ENCODE measurements at regions not wholly inside any gene's neighbourhood (a gene's known extent, or its start where the extent isn't known, plus 50 kb on each side); places are given as distances from the start of the nearest gene placed in this dataset.

- no peaks in the 10 kb centered on the region for H3K9me3 Mint-ChIP-seq
- no peaks in the 10 kb centered on the region for H3K9me3 ChIP-seq (ENCODE audit: low read length)
- no peaks in the 10 kb centered on the region for H3K27me3 ChIP-seq (ENCODE audit: insufficient read depth, low read length, poor library complexity, severe bottlenecking)
- H3K4me1 ChIP-seq (ENCODE audit: insufficient read depth, low read length), result no peaks in the 10 kb centered on the region
- no peaks in the 10 kb centered on the region for H3K36me3 Mint-ChIP-seq
- ChIA-PET CTCF (no interaction called here), POLR2A (no interaction called here)
- peaks cover 6 to 10% of the 10 kb centered on the region in 2 donors for H3K27me3 Mint-ChIP-seq
- no peak overlapping the region for H3K27ac ChIP-seq (ENCODE audit: low read depth, low read length)
- no peak overlapping the region for H3K27ac Mint-ChIP-seq
- no peaks in the 10 kb centered on the region for H3K36me3 ChIP-seq (ENCODE audit: insufficient read depth, low read length)
- DNase-seq, result no peak
- H3K4me1 Mint-ChIP-seq, result no peaks in the 10 kb centered on the region
- no peak overlapping the region for H3K4me3 Mint-ChIP-seq
- no peak overlapping the region for H3K4me3 ChIP-seq (ENCODE audit: low read length)
Observed at GRCh38 chr16:86403085-86403484, 107.2 kb upstream of the FOXF1 start.

- Mint-ChIP-seq H3K9me3 (no peaks in the 10 kb centered on the region), H3K27me3 (peaks cover 6 to 10% of the 10 kb centered on the region in 2 donors), H3K27ac (no peak overlapping the region), H3K36me3 (no peaks in the 10 kb centered on the region), H3K4me1 (no peaks in the 10 kb centered on the region), H3K4me3 (no peak overlapping the region)
- Histone ChIP-seq H3K9me3 (ENCODE audit: low read length) (no peaks in the 10 kb centered on the region), H3K4me1 (ENCODE audit: insufficient read depth, low read length) (no peaks in the 10 kb centered on the region), H3K27me3 (ENCODE audit: insufficient read depth, low read length, poor library complexity, severe bottlenecking) (no peaks in the 10 kb centered on the region), H3K4me3 (ENCODE audit: low read length) (no peak overlapping the region), H3K36me3 (ENCODE audit: insufficient read depth, low read length) (no peaks in the 10 kb centered on the region), H3K27ac (ENCODE audit: low read depth, low read length) (no peak overlapping the region)
- DNase-seq, result no peak
- CTCF ChIA-PET, result no interaction called here
- POLR2A ChIA-PET, result no interaction called here
Observed at GRCh38 chr16:86403541-86404163, 106.7 kb upstream of the FOXF1 start.

- Mint-ChIP-seq H3K4me1 (no peaks in the 10 kb centered on the region), H3K36me3 (no peaks in the 10 kb centered on the region)
- CTCF ChIA-PET, result no interaction called here
Observed at GRCh38 chr16:86404678-86405077, 105.6 kb upstream of the FOXF1 start.

GRCh38 chr16:86405319-86405718 lies 105.0 kb upstream of the FOXF1 start:
- ChIA-PET POLR2A (no interaction called here), CTCF (no interaction called here)
- Mint-ChIP-seq H3K27ac (no peak overlapping the region), H3K9me3 (no peaks in the 10 kb centered on the region), H3K27me3 (peaks cover 8 to 13% of the 10 kb centered on the region in 2 donors), H3K36me3 (no peaks in the 10 kb centered on the region), H3K4me1 (no peaks in the 10 kb centered on the region), H3K4me3 (no peak overlapping the region)
- Histone ChIP-seq H3K36me3 (ENCODE audit: insufficient read depth, low read length) (no peaks in the 10 kb centered on the region), H3K27me3 (ENCODE audit: insufficient read depth, low read length, poor library complexity, severe bottlenecking) (no peaks in the 10 kb centered on the region), H3K4me3 (ENCODE audit: low read length) (no peak overlapping the region), H3K4me1 (ENCODE audit: insufficient read depth, low read length) (no peaks in the 10 kb centered on the region), H3K27ac (ENCODE audit: low read depth, low read length) (no peak overlapping the region), H3K9me3 (ENCODE audit: low read length) (no peaks in the 10 kb centered on the region)
- no peak for DNase-seq

More at GRCh38 chr16:86404678-86405077, 105.6 kb upstream of the FOXF1 start:
- Histone ChIP-seq H3K9me3 (ENCODE audit: low read length) (no peaks in the 10 kb centered on the region), H3K4me3 (ENCODE audit: low read length) (no peak overlapping the region), H3K27ac (ENCODE audit: low read depth, low read length) (no peak overlapping the region), H3K27me3 (ENCODE audit: insufficient read depth, low read length, poor library complexity, severe bottlenecking) (no peaks in the 10 kb centered on the region), H3K36me3 (ENCODE audit: insufficient read depth, low read length) (no peaks in the 10 kb centered on the region), H3K4me1 (ENCODE audit: insufficient read depth, low read length) (no peaks in the 10 kb centered on the region)
- peaks cover 8 to 13% of the 10 kb centered on the region in 2 donors for H3K27me3 Mint-ChIP-seq
- no peak overlapping the region for H3K27ac Mint-ChIP-seq
- POLR2A ChIA-PET, result no interaction called here
- H3K4me3 Mint-ChIP-seq, result no peak overlapping the region
- H3K9me3 Mint-ChIP-seq, result no peaks in the 10 kb centered on the region
- DNase-seq, result no peak

- Histone ChIP-seq H3K27me3 (ENCODE audit: insufficient read depth, low read length, poor library complexity, severe bottlenecking) (no peaks in the 10 kb centered on the region), H3K4me1 (ENCODE audit: insufficient read depth, low read length) (no peaks in the 10 kb centered on the region), H3K27ac (ENCODE audit: low read depth, low read length) (no peak overlapping the region), H3K9me3 (ENCODE audit: low read length) (no peaks in the 10 kb centered on the region), H3K36me3 (ENCODE audit: insufficient read depth, low read length) (no peaks in the 10 kb centered on the region), H3K4me3 (ENCODE audit: low read length) (no peak overlapping the region)
- H3K9me3 Mint-ChIP-seq, result no peaks in the 10 kb centered on the region
- H3K36me3 Mint-ChIP-seq, result no peaks in the 10 kb centered on the region
- H3K4me3 Mint-ChIP-seq, result no peak overlapping the region
- ChIA-PET CTCF (no interaction called here), POLR2A (no interaction called here)
- no peaks in the 10 kb centered on the region for H3K4me1 Mint-ChIP-seq
- no peak for DNase-seq
- H3K27ac Mint-ChIP-seq, result no peak overlapping the region
- H3K27me3 Mint-ChIP-seq, result peaks cover 8 to 13% of the 10 kb centered on the region in 2 donors
Observed at GRCh38 chr16:86406056-86406455, 104.3 kb upstream of the FOXF1 start.

GRCh38 chr16:86408685-86409084 lies 101.6 kb upstream of the FOXF1 start:
- H3K4me1 ChIP-seq (ENCODE audit: insufficient read depth, low read length), result no peaks in the 10 kb centered on the region
- Mint-ChIP-seq H3K9me3 (peaks cover 0 to 6% (median 3%) of the 10 kb centered on the region in 5 donors), H3K4me3 (no peak overlapping the region), H3K27ac (no peak overlapping the region), H3K36me3 (no peaks in the 10 kb centered on the region), H3K27me3 (peaks cover 2 to 16% of the 10 kb centered on the region in 2 donors), H3K4me1 (no peaks in the 10 kb centered on the region)
- POLR2A ChIA-PET, result no interaction called here
- no peaks in the 10 kb centered on the region for H3K27me3 ChIP-seq (ENCODE audit: insufficient read depth, low read length, poor library complexity, severe bottlenecking)
- CTCF ChIA-PET, result no interaction called here
- no peak overlapping the region for H3K4me3 ChIP-seq (ENCODE audit: low read length)
- H3K9me3 ChIP-seq (ENCODE audit: low read length), result no peaks in the 10 kb centered on the region
- DNase-seq, result no peak
- no peak overlapping the region for H3K27ac ChIP-seq (ENCODE audit: low read depth, low read length)
- H3K36me3 ChIP-seq (ENCODE audit: insufficient read depth, low read length), result no peaks in the 10 kb centered on the region

- H3K9me3 ChIP-seq (ENCODE audit: low read length), result no peaks in the 10 kb centered on the region
- H3K27ac ChIP-seq (ENCODE audit: low read depth, low read length), result no peak overlapping the region
- H3K27me3 ChIP-seq (ENCODE audit: insufficient read depth, low read length, poor library complexity, severe bottlenecking), result no peaks in the 10 kb centered on the region
- peaks cover 0 to 6% (median 3%) of the 10 kb centered on the region in 5 donors for H3K9me3 Mint-ChIP-seq
- H3K36me3 ChIP-seq (ENCODE audit: insufficient read depth, low read length), result no peaks in the 10 kb centered on the region
- DNase-seq, result no peak
- no peaks in the 10 kb centered on the region for H3K4me1 ChIP-seq (ENCODE audit: insufficient read depth, low read length)
- H3K36me3 Mint-ChIP-seq, result no peaks in the 10 kb centered on the region
- H3K4me3 Mint-ChIP-seq, result no peak overlapping the region
- peaks cover 2 to 17% of the 10 kb centered on the region in 2 donors for H3K27me3 Mint-ChIP-seq
- ChIA-PET CTCF (no interaction called here), POLR2A (no interaction called here)
- no peak overlapping the region for H3K27ac Mint-ChIP-seq
- no peaks in the 10 kb centered on the region for H3K4me1 Mint-ChIP-seq
- no peak overlapping the region for H3K4me3 ChIP-seq (ENCODE audit: low read length)
Observed at GRCh38 chr16:86410081-86410480, 100.2 kb upstream of the FOXF1 start.

- no peaks in the 10 kb centered on the region for H3K36me3 Mint-ChIP-seq
Observed at GRCh38 chr16:86410529-86410928, 99.8 kb upstream of the FOXF1 start.

GRCh38 chr16:86411897-86412296 lies 98.4 kb upstream of the FOXF1 start:
- H3K9me3 Mint-ChIP-seq, result peaks cover 0 to 6% (median 3%) of the 10 kb centered on the region in 5 donors
- CTCF ChIA-PET, result no interaction called here

More at GRCh38 chr16:86410529-86410928, 99.8 kb upstream of the FOXF1 start:
- Mint-ChIP-seq H3K4me3 (no peak overlapping the region), H3K27me3 (peaks cover 2 to 15% of the 10 kb centered on the region in 2 donors), H3K9me3 (peaks cover 0 to 6% (median 3%) of the 10 kb centered on the region in 5 donors), H3K27ac (no peak overlapping the region), H3K4me1 (no peaks in the 10 kb centered on the region)
- no peak for DNase-seq
- ChIA-PET POLR2A (no interaction called here), CTCF (no interaction called here)
- Histone ChIP-seq H3K36me3 (ENCODE audit: insufficient read depth, low read length) (no peaks in the 10 kb centered on the region), H3K27me3 (ENCODE audit: insufficient read depth, low read length, poor library complexity, severe bottlenecking) (no peaks in the 10 kb centered on the region), H3K4me1 (ENCODE audit: insufficient read depth, low read length) (no peaks in the 10 kb centered on the region), H3K27ac (ENCODE audit: low read depth, low read length) (no peak overlapping the region), H3K9me3 (ENCODE audit: low read length) (no peaks in the 10 kb centered on the region), H3K4me3 (ENCODE audit: low read length) (no peak overlapping the region)

More at GRCh38 chr16:86411897-86412296, 98.4 kb upstream of the FOXF1 start:
- H3K9me3 ChIP-seq (ENCODE audit: low read length), result no peaks in the 10 kb centered on the region
- Mint-ChIP-seq H3K4me3 (no peak overlapping the region), H3K4me1 (no peaks in the 10 kb centered on the region), H3K27me3 (peaks cover 2 to 14% of the 10 kb centered on the region in 2 donors), H3K36me3 (no peaks in the 10 kb centered on the region), H3K27ac (no peak overlapping the region)
- H3K27ac ChIP-seq (ENCODE audit: low read depth, low read length), result no peak overlapping the region
- H3K4me1 ChIP-seq (ENCODE audit: insufficient read depth, low read length), result no peaks in the 10 kb centered on the region
- no peaks in the 10 kb centered on the region for H3K27me3 ChIP-seq (ENCODE audit: insufficient read depth, low read length, poor library complexity, severe bottlenecking)
- H3K36me3 ChIP-seq (ENCODE audit: insufficient read depth, low read length), result no peaks in the 10 kb centered on the region
- POLR2A ChIA-PET, result no interaction called here
- DNase-seq, result no peak
- H3K4me3 ChIP-seq (ENCODE audit: low read length), result no peak overlapping the region
